ENCODE measurements at regions not wholly inside any gene's neighbourhood (a gene's known extent, or its start where the extent isn't known, plus 50 kb on each side); places are given as distances from the start of the nearest gene placed in this dataset.

GRCh38 chr2:116073731-116074130, 1631.3 kb downstream of the DPP10 start:
- no peak for TF ChIP-seq GATA1 (IDR thresholded peaks at IDR 0.05; ENCODE audit: low read depth, low read length)
- TF ChIP-seq POLR2A (IDR thresholded peaks at IDR 0.05; ENCODE audit: low read length) = no peak
- no peak for DNase-seq

GRCh38 chr2:116074161-116074560, 1631.7 kb downstream of the DPP10 start:
- DNase-seq = no peak
- TF ChIP-seq GATA1 (IDR thresholded peaks at IDR 0.05; ENCODE audit: low read depth, low read length) (no peak), POLR2A (IDR thresholded peaks at IDR 0.05; ENCODE audit: low read length) (no peak)

- DNase-seq = no peak
- no peak for TF ChIP-seq POLR2A (IDR thresholded peaks at IDR 0.05; ENCODE audit: low read length)
- no peak for TF ChIP-seq GATA1 (IDR thresholded peaks at IDR 0.05; ENCODE audit: low read depth, low read length)
Measured at GRCh38 chr2:116088236-116088635, 1645.8 kb downstream of the DPP10 start.

GRCh38 chr2:116094196-116094595, 1651.8 kb downstream of the DPP10 start:
- TF ChIP-seq POLR2A (IDR thresholded peaks at IDR 0.05; ENCODE audit: low read length) (no peak), GATA1 (IDR thresholded peaks at IDR 0.05; ENCODE audit: low read depth, low read length) (no peak)

DNA sequence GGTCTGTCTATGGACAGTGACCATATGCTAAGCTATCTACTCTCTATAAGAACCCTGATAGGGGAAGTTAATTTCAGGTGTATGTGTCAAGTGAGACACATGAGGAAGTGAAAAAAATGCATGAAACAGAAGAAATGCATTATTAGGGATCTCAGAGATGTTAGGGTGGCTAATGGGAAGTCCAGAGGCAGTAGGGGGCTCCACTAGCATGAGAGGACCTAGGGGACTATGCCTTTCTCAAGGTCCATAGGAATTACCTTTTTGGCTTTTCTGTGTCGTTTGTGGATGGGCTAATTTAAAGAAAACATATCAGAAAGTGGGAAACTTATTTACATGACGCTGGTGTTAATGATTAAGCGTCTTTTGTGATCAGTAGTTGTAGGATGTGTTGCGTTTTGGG, 1653.2 kb downstream of the DPP10 start:
- TF ChIP-seq POLR2A (IDR thresholded peaks at IDR 0.05; ENCODE audit: low read length) = no peak
- DNase-seq = no peak

More at GRCh38 chr2:116094196-116094595, 1651.8 kb downstream of the DPP10 start:
- DNase-seq = peak in 1 of 2 experiments; percentile 0

DNA sequence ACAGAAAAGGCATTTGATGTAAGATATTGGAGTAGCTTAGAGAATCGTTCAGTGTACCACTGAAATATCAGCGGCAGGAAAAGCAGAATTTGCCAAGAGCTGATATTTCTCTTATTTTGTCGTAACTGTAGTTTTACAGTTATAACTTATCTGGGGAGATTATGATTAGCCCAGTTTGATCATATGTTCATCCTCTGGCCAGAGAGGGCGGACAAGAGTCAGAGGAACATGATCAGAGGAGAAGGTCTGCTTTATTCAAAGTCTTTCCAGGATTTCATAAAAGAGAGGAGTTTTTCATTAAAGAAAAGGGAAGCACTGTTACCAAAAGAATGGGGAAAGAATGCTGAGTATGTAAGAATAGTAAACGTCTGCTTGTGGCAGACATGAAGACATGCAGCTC, 1655.6 kb downstream of the DPP10 start:
- TF ChIP-seq POLR2A (IDR thresholded peaks at IDR 0.05; ENCODE audit: low read length) = no peak
- no peak for TF ChIP-seq GATA1 (IDR thresholded peaks at IDR 0.05; ENCODE audit: low read depth, low read length)
- DNase-seq = no peak

- no peak for DNase-seq
- TF ChIP-seq POLR2A (IDR thresholded peaks at IDR 0.05; ENCODE audit: low read length) (no peak), GATA1 (IDR thresholded peaks at IDR 0.05; ENCODE audit: low read depth, low read length) (no peak)
Measured at GRCh38 chr2:116109471-116109870, 1667.0 kb downstream of the DPP10 start.

GRCh38 chr2:116117845-116118244, 1675.4 kb downstream of the DPP10 start:
- no peak for TF ChIP-seq GATA1 (IDR thresholded peaks at IDR 0.05; ENCODE audit: low read depth, low read length)
- TF ChIP-seq POLR2A (IDR thresholded peaks at IDR 0.05; ENCODE audit: low read length) = no peak

GRCh38 chr2:116132833-116133232, 1681.7 kb upstream of the DDX18 start:
- DNase-seq = no peak
- TF ChIP-seq POLR2A (IDR thresholded peaks at IDR 0.05; ENCODE audit: low read length) (no peak), GATA1 (IDR thresholded peaks at IDR 0.05; ENCODE audit: low read depth, low read length) (no peak)

More at GRCh38 chr2:116117845-116118244, 1675.4 kb downstream of the DPP10 start:
- DNase-seq = no peak

DNA sequence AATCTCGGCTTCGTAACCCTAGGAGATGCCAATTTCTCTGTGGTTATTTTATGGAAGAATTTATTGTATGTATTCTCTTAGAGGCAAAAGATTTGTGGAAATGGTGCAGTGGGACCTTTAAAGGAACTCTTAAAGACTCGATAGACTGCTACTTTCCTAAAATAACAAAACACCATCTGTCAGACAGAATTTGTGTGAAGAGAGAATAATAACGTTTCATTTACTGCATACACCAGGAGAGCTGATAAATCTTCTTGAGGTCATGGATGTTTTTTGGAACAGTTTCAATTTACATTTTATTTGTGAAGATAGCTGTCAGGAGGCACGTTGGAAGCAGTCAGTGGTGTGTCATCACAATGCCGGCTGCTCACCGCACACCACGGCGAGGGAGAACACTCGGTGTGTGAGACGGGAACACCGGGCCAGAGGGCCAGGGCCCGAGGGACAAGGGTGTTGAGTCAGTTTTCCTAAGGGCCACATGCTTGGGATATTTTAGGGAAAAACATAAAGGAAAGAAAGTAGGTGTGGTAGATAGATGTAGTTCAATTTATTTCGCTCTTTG, 1681.0 kb upstream of the DDX18 start:
- TF ChIP-seq GATA1 (IDR thresholded peaks at IDR 0.05; ENCODE audit: low read depth, low read length) = no peak
- TF ChIP-seq POLR2A (IDR thresholded peaks at IDR 0.05; ENCODE audit: low read length) = no peak
- no peak for DNase-seq

DNA sequence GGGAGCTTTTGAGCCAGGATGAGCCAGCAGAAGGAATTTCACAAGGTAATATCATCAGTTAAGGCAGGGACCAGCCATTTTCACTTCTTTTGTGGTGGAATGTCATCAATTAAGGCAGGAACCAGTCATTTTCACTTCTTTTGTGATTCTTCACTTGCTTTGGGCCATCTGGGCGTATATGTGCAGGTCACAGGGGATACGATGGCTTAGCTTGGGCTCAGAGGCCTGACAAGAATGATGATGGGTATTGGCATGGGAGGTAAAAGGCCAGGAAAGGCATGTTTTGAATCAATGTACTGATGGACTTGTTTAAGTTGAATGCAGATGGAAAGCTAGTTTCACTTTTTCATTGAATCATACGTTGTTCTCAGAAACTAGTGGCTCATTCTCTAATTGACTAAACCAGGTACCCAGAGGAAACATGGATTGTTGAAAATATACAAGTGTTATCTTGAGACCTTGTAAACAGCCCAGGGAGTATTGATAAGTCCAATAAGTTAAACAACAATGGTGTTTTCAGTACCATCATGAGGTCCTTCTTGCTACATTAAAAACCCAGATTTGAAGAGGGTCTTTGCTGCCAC, 1672.5 kb upstream of the DDX18 start:
- no peak for DNase-seq
- TF ChIP-seq GATA1 (IDR thresholded peaks at IDR 0.05; ENCODE audit: low read depth, low read length) = no peak
- TF ChIP-seq POLR2A (IDR thresholded peaks at IDR 0.05; ENCODE audit: low read length) = no peak

DNA sequence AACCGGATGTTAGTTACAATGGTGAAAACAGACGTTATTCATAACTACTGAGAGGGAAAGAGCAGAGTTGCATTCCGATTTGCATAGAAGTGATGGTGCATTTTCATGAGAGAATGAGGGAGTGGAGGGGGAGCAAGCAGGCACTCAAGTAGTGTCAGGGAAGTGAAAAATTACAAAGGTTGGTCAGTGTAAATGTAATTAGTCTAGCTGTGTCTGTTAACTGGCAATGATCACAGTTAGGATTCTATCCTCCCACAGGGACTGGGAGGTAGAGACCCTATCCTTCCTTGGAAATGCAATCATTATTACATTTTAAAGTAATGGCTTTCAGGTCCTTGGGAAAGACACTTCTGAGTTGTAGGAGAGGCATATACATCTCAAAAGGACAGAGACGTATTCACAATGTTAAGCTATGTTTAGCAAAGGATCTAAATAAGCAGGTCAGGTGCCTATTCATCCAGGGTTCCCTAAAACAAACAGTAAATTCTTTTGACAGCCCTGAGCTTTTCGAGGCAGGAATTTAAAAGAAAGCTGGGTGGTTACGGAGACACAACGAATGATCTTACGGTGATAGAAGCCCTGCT, 1671.8 kb upstream of the DDX18 start:
- DNase-seq = no peak
- TF ChIP-seq GATA1 (IDR thresholded peaks at IDR 0.05; ENCODE audit: low read depth, low read length) = no peak
- no peak for TF ChIP-seq POLR2A (IDR thresholded peaks at IDR 0.05; ENCODE audit: low read length)

GRCh38 chr2:116145031-116145430, 1669.5 kb upstream of the DDX18 start:
- DNase-seq = no peak
- no peak for TF ChIP-seq POLR2A (IDR thresholded peaks at IDR 0.05; ENCODE audit: low read length)

GRCh38 chr2:116148361-116148760, 1666.1 kb upstream of the DDX18 start:
- TF ChIP-seq GATA1 (IDR thresholded peaks at IDR 0.05; ENCODE audit: low read depth, low read length) = no peak
- no peak for TF ChIP-seq POLR2A (IDR thresholded peaks at IDR 0.05; ENCODE audit: low read length)
- no peak for DNase-seq

DNA sequence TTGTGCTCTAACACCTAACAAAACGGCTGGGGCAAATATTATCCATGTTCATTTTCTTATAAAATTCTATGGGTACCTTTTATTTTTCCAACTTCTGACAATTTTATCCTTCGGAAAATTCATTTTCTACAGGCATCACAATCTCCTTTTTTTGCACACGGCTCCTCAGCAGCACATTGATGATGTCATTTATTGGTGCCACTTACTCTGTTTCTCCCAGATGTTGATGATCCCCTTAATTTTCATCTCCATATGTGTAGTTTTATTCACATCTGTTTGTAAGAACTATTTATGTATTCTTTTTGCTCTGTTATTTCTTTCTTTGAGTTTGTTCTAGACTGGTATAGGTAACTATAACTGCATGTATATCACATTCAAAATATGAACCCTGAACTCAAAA, 1660.8 kb upstream of the DDX18 start:
- DNase-seq = no peak
- no peak for TF ChIP-seq POLR2A (IDR thresholded peaks at IDR 0.05; ENCODE audit: low read length)
- TF ChIP-seq GATA1 (IDR thresholded peaks at IDR 0.05; ENCODE audit: low read depth, low read length) = no peak

All from erythroblast (primary cell).